Stimulated activated naive B cell treated with anti-CD40 and anti-IgM and Interleukin-4, amounts not matched to agents 10 μg/mL and 1 μg/mL and 100 μg/mL, for 72 hours (primary cell): ENCODE measurements at regions not wholly inside any gene's neighbourhood (a gene's known extent, or its start where the extent isn't known, plus 50 kb on each side); places are given as distances from the start of the nearest gene placed in this dataset.
"Not testable (repeated sequence)": the region's sequence is repeated elsewhere in the genome, so short reads cannot be mapped to it uniquely, and the experiment has no call there.

Experiments used
- ATAC-seq, 2 donors: fragments of 150-1000 bp; cut with Tn5 transposase; replicated peaks; 2 replicates each; pipeline ENCODE4 v1.10.0; 2021; ENCODE audit warnings: moderate library complexity in 1 of 2
- DNase-seq: peaks from one replicate; pipeline ENCODE4 v3.0.0; 2021
- H3K27ac Mint-ChIP-seq: one replicate; pipeline ENCODE4 v1.8.0; 2022; ENCODE audit warnings: mild to moderate bottlenecking, mixed read lengths
- H3K27me3 Mint-ChIP-seq, 2 donors: one replicate each; pipeline ENCODE4 v1.8.0; 2022; ENCODE audit warnings: mixed read lengths in 2 of 2
- H3K36me3 Mint-ChIP-seq, 2 donors: one replicate each; pipeline ENCODE4 v1.8.0; 2022; ENCODE audit warnings: mixed read lengths in 2 of 2, mild to moderate bottlenecking in 1 of 2
- H3K4me1 Mint-ChIP-seq, 2 donors: one replicate each; pipeline ENCODE4 v1.8.0; 2022; ENCODE audit warnings: mixed read lengths in 2 of 2, mild to moderate bottlenecking in 1 of 2
- H3K4me3 Mint-ChIP-seq, 2 donors: one replicate each; pipeline ENCODE4 v1.8.0; 2022; ENCODE audit warnings: mild to moderate bottlenecking in 2 of 2, mixed read lengths in 2 of 2, moderate library complexity in 1 of 2
- H3K9me3 Mint-ChIP-seq, 2 donors: one replicate each; pipeline ENCODE4 v1.8.0; 2022; ENCODE audit warnings: mixed read lengths in 2 of 2, mild to moderate bottlenecking in 1 of 2

- H3K27me3 Mint-ChIP-seq = no peaks in the 10 kb centered on the region
- H3K4me1 Mint-ChIP-seq = peaks cover 2 to 5% of the 10 kb centered on the region in 2 donors
- no peak overlapping the region for H3K4me3 Mint-ChIP-seq
- ATAC-seq (no peak), DNase-seq (no peak)
- H3K9me3 Mint-ChIP-seq = no peaks in the 10 kb centered on the region
- H3K36me3 Mint-ChIP-seq = peaks cover 0 to 3% of the 10 kb centered on the region in 2 donors
- H3K27ac Mint-ChIP-seq = no peak overlapping the region
Measured at GRCh38 chr3:177385186-177385585, 187.9 kb upstream of the TBL1XR1 start.

GRCh38 chr3:177385831-177386301 is 188.6 kb upstream of the TBL1XR1 start:
- no peak overlapping the region for H3K27ac Mint-ChIP-seq
- no peak overlapping the region for H3K4me3 Mint-ChIP-seq
- no peak for ATAC-seq
- no peaks in the 10 kb centered on the region for H3K36me3 Mint-ChIP-seq
- no peak for DNase-seq
- H3K4me1 Mint-ChIP-seq = peaks cover 2 to 5% of the 10 kb centered on the region in 2 donors
- no peaks in the 10 kb centered on the region for H3K9me3 Mint-ChIP-seq
- no peaks in the 10 kb centered on the region for H3K27me3 Mint-ChIP-seq

- H3K4me1 Mint-ChIP-seq = peaks cover 2 to 5% of the 10 kb centered on the region in 2 donors
- H3K4me3 Mint-ChIP-seq = no peak overlapping the region
- H3K27ac Mint-ChIP-seq = no peak overlapping the region
- ATAC-seq (no peak), DNase-seq (no peak)
- H3K27me3 Mint-ChIP-seq = no peaks in the 10 kb centered on the region
- H3K36me3 Mint-ChIP-seq = no peaks in the 10 kb centered on the region
- H3K9me3 Mint-ChIP-seq = no peaks in the 10 kb centered on the region
Measured at GRCh38 chr3:177388209-177388608, 190.9 kb upstream of the TBL1XR1 start.

GRCh38 chr3:177394231-177395024 is 197.1 kb upstream of the TBL1XR1 start:
- not testable (repeated sequence) for H3K4me1 Mint-ChIP-seq, H3K27ac Mint-ChIP-seq, H3K9me3 Mint-ChIP-seq, ATAC-seq, H3K27me3 Mint-ChIP-seq, DNase-seq, H3K36me3 Mint-ChIP-seq
- peak overlapping the region in 1 of 2 donors; percentile 41 for H3K4me3 Mint-ChIP-seq

GRCh38 chr3:177396733-177397132 is 199.5 kb upstream of the TBL1XR1 start:
- H3K9me3 Mint-ChIP-seq = peaks cover 0 to 2% of the 10 kb centered on the region in 2 donors
- H3K4me3 Mint-ChIP-seq = no peak overlapping the region
- ATAC-seq = no peak
- H3K27me3 Mint-ChIP-seq = no peaks in the 10 kb centered on the region
- H3K27ac Mint-ChIP-seq = no peak overlapping the region
- H3K4me1 Mint-ChIP-seq = no peaks in the 10 kb centered on the region
- DNase-seq = no peak
- H3K36me3 Mint-ChIP-seq = no peaks in the 10 kb centered on the region

GRCh38 chr3:177401375-177401774 is 204.1 kb upstream of the TBL1XR1 start:
- Mint-ChIP-seq H3K36me3 (no peaks in the 10 kb centered on the region), H3K27me3 (no peaks in the 10 kb centered on the region), H3K4me3 (no peak overlapping the region), H3K27ac (no peak overlapping the region), H3K4me1 (no peaks in the 10 kb centered on the region), H3K9me3 (peaks cover 0 to 2% of the 10 kb centered on the region in 2 donors)
- DNase-seq = no peak
- ATAC-seq = no peak

GRCh38 chr3:177402533-177402932 is 205.3 kb upstream of the TBL1XR1 start:
- Mint-ChIP-seq H3K36me3 (no peaks in the 10 kb centered on the region), H3K4me3 (no peak overlapping the region), H3K9me3 (peaks cover 0 to 2% of the 10 kb centered on the region in 2 donors), H3K4me1 (no peaks in the 10 kb centered on the region), H3K27ac (no peak overlapping the region), H3K27me3 (no peaks in the 10 kb centered on the region)
- ATAC-seq (no peak), DNase-seq (no peak)

GRCh38 chr3:177405191-177405672 is 207.9 kb upstream of the TBL1XR1 start:
- no peak for DNase-seq
- no peak for ATAC-seq
- Mint-ChIP-seq H3K9me3 (no peaks in the 10 kb centered on the region), H3K36me3 (no peaks in the 10 kb centered on the region), H3K27me3 (no peaks in the 10 kb centered on the region), H3K4me1 (no peaks in the 10 kb centered on the region), H3K27ac (no peak overlapping the region), H3K4me3 (no peak overlapping the region)

GRCh38 chr3:177410730-177411129 is 213.4 kb upstream of the TBL1XR1 start:
- peak overlapping the region in 1 of 2 donors; percentile 4 for H3K4me3 Mint-ChIP-seq
- peaks cover 0 to 2% of the 10 kb centered on the region in 2 donors for H3K36me3 Mint-ChIP-seq
- no peak overlapping the region for H3K27ac Mint-ChIP-seq
- H3K4me1 Mint-ChIP-seq = peaks cover 5 to 7% of the 10 kb centered on the region in 2 donors
- DNase-seq (no peak), ATAC-seq (no peak)
- H3K27me3 Mint-ChIP-seq = no peaks in the 10 kb centered on the region
- peaks cover 3% of the 10 kb centered on the region in 2 donors for H3K9me3 Mint-ChIP-seq

- Mint-ChIP-seq H3K4me1 (peaks cover 5 to 7% of the 10 kb centered on the region in 2 donors), H3K27me3 (no peaks in the 10 kb centered on the region), H3K9me3 (peaks cover 3% of the 10 kb centered on the region in 2 donors), H3K36me3 (peaks cover 0 to 2% of the 10 kb centered on the region in 2 donors), H3K4me3 (no peak overlapping the region), H3K27ac (no peak overlapping the region)
- ATAC-seq = no peak
- no peak for DNase-seq
Measured at GRCh38 chr3:177411201-177411600, 213.9 kb upstream of the TBL1XR1 start.

- not testable (repeated sequence) for DNase-seq, H3K9me3 Mint-ChIP-seq, H3K4me3 Mint-ChIP-seq, H3K27me3 Mint-ChIP-seq, H3K36me3 Mint-ChIP-seq, H3K27ac Mint-ChIP-seq, ATAC-seq
- H3K4me1 Mint-ChIP-seq = peaks cover 9 to 17% of the 10 kb centered on the region in 2 donors
Measured at GRCh38 chr3:177412677-177413170, 215.4 kb upstream of the TBL1XR1 start.

- DNase-seq (no peak), ATAC-seq (no peak)
- no peaks in the 10 kb centered on the region for H3K27me3 Mint-ChIP-seq
- H3K4me3 Mint-ChIP-seq = no peak overlapping the region
- no peak overlapping the region for H3K27ac Mint-ChIP-seq
- peaks cover 0 to 2% of the 10 kb centered on the region in 2 donors for H3K36me3 Mint-ChIP-seq
- peaks cover 14 to 23% of the 10 kb centered on the region in 2 donors for H3K4me1 Mint-ChIP-seq
- H3K9me3 Mint-ChIP-seq = peaks cover 3% of the 10 kb centered on the region in 2 donors
Measured at GRCh38 chr3:177414093-177414492, 216.8 kb upstream of the TBL1XR1 start.

GRCh38 chr3:177418787-177419186 is 221.5 kb upstream of the TBL1XR1 start:
- peaks cover 1 to 3% of the 10 kb centered on the region in 2 donors for H3K9me3 Mint-ChIP-seq
- ATAC-seq (no peak), DNase-seq (no peak)
- H3K27ac Mint-ChIP-seq = no peak overlapping the region
- H3K36me3 Mint-ChIP-seq = peaks cover 0 to 2% of the 10 kb centered on the region in 2 donors
- no peaks in the 10 kb centered on the region for H3K27me3 Mint-ChIP-seq
- H3K4me1 Mint-ChIP-seq = peaks cover 28 to 47% of the 10 kb centered on the region in 2 donors
- H3K4me3 Mint-ChIP-seq = no peak overlapping the region

- Mint-ChIP-seq H3K36me3 (peaks cover 0 to 2% of the 10 kb centered on the region in 2 donors), H3K4me1 (peaks cover 30 to 49% of the 10 kb centered on the region in 2 donors), H3K9me3 (peaks cover 1 to 3% of the 10 kb centered on the region in 2 donors), H3K27me3 (no peaks in the 10 kb centered on the region), H3K4me3 (peak overlapping the region; percentile 2 to 22), H3K27ac (peak overlapping the region; percentile 89)
- ATAC-seq (peak; percentile 94 to 95), DNase-seq (peak; percentile 39)
Measured at GRCh38 chr3:177419904-177420601, 222.8 kb upstream of the TBL1XR1 start.
